ENCODE measurements at regions not wholly inside any gene's neighbourhood (a gene's known extent, or its start where the extent isn't known, plus 50 kb on each side); places are given as distances from the start of the nearest gene placed in this dataset.

DNA sequence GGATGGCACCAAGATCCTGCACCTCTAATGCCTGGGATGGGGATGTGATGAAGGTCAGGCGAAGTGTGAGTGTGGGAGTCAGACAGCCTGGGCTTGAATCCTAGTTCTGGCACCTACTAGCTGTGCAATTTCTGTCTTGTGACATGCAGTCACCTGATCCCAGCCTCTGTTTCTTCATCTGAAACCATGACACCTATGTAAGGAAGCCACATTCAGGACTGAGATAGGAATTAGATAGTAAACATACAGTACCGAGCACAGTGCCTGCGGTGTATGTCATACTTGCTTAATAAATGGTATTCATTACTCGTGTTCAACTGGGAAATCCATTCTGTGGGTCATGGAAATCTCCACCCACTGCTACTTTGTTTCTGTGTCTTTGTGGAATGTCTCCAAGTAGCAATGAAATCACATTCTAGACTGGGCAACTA, 140.6 kb upstream of the STC2 start:
- no peak for DNase-seq

DNA sequence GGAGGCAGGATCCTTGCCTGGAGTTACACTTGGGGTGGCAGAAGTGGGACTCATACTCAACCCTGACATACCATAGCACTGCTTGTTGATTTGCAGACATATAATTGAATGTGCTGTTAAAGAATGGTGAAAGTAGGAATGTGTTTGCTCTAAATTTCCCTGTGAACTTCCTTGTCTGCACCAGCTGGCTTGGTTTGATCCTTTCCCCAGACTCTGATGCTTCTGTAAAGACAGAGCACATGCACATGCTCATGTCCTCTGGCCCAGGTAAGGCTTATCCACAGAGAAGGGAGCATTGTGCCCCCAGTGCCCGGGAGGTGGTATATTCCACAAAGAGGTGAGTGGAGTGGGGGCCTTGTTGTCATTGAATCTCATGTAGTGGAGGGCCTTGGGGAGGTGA, 138.0 kb upstream of the STC2 start:
- no peak for DNase-seq

DNA sequence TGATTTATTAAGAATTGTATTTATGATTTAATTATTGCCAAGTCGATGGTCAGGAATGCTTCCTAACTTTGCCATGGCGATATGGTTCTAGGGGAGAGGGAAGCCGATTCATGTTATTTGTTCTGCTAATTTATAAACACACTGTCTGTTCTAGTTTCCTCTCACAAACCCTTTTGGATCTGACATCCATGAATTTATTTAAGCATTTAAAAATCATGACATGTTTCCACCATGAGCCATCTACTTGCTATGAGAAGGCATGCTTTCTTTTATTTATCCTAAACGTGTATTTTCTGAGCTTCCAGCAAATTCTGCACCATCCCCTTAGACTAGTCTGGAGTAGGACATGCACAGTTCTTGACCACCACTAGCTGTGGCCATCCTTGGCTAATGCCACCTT, 136.6 kb upstream of the STC2 start:
- DNase-seq: no peak

DNA sequence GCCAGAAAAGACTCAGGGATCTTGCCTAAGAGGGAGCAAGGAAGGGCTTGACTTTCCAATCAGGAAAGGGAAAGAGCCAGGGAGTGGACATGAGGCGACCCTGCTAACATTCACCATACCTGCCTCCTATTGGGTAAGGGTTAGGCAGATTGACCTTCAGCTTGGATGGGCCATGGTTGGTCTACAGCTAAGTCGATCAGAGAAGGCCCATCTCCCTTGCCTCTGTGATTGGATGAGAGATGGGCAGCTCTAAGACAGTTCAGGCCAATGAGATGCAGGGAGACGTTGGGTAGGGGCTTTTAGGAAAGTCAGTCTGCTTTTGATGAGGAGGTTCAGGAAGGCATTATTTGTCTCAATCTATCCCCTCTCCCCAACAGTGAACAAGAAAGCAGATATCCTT, 135.0 kb upstream of the STC2 start:
- no peak for DNase-seq

DNA sequence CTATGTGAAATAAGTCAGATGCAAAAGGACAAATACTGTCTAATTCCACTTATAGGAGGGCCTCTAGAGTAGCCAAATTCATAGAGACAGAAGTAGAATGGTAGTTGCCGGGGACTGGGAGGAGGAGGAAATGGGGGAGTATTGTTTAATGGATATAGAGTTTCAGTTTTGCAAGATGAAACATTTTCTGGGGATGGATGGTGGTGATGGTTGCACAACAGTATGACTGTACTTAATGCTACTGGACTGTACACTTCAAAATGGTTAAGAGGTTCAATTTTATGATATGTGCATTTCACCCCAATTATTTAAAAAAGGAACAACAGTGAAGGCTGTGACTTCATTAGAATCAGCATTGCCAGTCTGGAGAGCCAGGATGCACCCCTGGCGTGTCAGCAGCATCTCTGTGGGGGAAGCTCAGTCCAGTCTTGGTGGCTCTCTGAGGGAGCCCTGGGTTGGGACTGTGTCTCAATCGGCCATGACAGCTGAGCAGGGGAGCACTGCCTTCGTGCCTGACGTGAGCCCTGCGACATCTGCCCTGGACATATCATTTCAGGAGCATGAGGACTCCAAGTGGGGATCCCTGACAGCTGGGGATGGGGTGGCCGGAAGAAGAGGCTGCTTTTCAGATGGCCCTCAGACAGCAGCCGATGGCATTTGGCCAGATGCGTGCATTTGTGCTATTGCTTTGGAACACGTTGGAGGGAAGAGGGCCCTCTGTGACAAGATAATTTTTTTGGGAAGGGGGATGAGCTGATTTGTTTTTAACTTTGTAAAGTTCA, 130.8 kb upstream of the STC2 start:
- no peak for DNase-seq

DNA sequence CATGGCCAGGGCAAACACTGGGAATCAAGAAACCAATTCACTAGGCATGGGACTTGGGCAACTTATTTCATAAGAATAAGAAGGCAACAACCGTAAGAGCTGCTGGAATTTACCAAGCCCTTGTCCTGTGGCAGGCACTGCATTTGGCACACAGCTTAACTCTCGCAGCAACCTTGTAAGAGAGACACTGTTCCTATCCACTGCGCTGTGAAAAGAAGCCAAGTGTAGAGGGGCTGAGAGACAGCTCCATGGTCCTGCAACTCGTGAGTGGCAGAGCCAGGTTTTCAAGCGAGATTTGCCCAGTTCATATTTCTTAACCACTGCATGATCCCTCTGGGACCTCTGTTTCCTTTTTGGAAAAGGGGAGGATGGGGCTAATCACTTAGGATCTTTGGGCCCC, 129.3 kb upstream of the STC2 start:
- no peak for DNase-seq

DNA sequence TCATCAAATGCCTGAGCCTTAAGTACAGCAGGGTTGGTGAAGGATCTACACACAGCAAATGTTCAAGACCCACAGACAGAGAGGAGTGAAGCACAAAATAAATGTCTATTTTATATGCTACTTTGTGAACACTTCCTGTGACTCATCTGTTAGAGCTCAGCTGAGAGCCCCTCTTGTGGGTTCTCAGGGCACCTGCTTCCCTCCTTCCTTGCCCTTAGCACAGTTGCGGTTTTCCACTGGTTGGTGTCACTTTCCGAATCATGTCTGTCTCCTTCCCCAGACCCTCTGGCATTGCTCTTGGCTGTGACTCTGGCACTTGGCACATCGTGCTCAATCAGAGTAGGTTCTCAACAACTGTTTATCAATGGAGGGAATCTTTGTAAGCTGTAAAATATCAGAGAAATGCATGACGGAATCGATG, 128.5 kb upstream of the STC2 start:
- DNase-seq: no peak

DNA sequence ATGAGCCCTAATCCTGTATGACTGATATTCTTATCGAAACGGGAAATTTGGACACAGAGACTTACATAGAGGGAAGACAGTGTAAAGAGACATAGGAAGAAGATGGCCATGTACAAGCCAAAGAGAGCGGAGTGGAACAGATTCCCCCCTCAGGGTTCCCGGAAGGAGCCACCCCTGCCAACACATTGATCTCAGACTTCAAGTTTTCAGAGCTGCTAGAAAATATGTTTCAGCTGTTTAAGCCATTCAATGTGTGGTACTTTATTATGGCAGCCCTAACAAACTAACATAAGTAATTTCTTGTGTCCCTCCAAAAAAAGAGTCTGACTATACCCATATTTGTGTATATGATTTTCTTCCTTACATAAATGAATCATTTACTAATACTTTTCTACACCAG, 128.0 kb upstream of the STC2 start:
- DNase-seq: no peak

DNA sequence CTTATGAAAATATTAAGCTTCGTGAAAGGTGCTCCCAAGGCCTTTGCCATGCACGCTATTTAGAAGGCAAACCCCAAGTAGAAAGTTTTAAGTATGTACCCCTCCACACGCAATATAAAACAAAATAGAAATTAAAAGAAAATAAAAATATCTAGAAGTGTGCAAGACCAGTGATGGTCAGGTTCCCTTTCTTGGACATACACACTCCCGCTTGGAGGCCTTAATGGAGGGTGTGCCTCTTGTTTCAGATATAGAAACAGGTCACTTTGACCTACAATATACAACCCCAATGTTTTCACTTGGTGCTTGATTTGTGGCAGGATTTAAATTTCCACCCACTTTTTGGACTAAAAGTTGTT, 127.4 kb upstream of the STC2 start:
- no peak for DNase-seq

DNA sequence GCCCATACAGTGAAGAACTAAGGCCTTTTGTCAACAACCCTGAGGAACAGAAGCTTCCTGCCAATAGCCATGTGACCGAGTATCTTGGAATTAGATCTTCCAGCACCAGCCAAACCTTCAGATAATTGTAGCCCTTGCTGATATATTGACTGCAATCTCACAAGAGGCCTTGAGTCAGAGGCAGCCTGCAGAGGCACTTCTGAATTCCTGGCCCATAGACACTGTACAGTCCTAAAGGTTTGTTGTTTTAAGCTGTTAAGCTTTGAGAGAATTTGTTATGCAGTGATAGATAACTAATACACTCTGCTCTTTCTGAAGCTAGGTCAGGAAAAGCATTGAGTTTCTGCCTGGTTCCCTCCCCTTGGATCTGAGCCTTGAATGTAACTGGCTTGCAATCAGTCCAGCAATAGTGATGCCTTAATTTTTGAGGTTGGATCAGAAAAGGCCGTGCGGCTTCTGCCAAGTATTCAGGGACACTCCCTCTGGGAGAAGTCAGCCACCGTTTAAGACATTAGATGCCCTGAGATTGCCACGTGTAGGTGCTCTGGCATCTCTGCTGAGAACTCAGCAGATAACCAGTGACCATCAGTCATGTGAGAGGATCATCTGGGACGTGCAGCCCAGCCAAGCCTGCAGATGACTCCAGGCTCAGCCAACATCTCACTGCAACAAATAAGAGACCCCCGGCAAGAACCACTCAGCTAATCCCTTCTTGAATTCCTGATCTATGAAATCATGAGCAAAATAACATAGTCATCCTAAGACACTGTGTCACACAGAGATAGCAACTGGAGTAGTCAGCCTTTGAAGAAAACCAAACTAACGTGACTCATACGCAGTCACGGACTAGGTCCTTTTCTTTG, 126.8 kb upstream of the STC2 start:
- no peak for DNase-seq

DNA sequence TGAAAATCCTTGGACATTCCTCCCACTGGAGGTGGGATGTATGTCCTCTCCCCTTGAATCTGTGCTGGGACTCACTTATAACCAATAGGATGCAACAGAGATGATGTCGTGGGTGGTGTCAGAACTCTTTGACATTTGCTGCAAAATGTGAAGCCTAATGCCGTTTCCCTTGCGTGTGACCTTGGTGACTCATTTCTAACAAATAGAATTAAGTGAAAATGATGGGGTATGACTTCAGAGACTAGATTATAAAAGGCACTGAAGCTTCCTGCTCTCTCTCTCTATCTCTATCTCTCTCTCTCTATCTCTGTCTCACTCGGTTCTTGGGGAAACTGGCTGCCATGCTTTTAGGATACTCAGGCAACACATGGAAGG, 126.1 kb upstream of the STC2 start:
- no peak for DNase-seq

DNA sequence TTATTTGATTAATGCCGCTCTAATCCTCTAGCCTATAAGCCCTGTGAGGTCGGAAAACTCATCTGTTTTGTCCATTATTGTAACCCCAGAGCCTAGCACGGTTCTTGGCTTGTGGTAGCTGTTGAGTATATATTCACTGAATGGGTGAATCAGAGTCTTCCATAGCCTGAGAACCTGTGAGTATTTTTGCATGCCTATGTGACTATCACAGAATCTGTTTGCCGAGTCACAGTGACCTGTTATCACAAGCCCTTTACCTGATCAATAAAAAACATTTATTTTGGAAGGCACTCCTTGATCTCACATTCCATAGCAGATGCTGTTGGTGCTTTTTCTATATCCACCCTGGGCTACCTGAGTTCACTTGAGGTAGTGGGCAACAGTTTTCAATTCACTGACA, 125.0 kb upstream of the STC2 start:
- no peak for DNase-seq

DNA sequence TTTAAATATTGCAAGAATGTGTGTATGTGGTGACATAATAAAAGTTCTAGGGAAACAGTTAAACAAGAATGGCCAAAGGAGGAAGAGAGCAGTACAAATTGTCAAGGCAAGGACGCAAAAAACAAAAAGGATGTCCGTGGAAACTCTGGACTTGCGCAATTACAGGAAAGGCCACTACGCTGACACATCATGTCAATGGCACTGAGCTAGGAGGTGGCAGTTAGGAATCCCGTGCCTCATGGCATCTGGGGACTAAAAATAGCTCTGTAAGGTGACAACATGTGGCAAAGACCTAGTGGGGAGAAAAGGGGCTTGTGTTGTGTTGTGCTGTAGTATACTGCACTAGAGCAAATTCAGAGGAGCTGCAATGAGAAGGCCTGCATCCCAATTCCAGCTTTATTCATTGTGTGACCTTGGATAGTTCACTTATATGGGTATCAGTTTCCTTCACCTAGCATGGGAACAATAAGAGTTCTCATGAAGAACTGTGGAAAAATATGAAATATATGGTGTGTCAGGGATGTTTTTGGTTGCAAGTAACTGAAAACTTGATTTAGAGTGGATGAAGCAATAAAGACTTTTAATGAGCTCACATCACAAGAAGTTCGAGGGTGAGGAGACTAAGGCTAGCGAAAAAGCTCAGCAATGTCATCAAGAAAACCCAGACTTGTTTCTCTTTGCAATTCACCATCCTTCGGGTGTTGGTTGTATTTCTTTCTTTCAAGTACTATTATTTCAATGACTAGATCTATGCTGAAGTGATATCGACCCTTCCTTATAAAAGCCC, 124.1 kb upstream of the STC2 start:
- DNase-seq: peak in 1 of 56 donors; percentile 6

DNA sequence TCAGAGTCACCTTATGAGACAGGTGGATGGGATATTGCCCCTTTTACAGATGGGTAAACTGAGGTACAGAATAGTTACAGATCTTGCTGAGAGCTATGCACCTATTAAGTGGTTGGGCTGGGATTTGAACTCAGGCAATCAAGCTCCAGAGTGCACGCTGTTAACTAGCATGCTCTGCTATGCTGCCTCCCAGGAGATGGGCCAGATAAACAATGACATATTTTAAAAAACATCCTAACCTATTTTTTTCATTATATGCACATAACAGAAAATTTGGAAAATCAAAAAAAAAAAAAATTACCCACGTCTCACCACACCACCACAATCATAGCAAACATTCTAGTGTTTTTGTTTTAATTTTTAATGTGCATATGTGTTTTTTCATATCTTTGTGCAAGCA, 123.4 kb upstream of the STC2 start:
- DNase-seq: no peak

DNA sequence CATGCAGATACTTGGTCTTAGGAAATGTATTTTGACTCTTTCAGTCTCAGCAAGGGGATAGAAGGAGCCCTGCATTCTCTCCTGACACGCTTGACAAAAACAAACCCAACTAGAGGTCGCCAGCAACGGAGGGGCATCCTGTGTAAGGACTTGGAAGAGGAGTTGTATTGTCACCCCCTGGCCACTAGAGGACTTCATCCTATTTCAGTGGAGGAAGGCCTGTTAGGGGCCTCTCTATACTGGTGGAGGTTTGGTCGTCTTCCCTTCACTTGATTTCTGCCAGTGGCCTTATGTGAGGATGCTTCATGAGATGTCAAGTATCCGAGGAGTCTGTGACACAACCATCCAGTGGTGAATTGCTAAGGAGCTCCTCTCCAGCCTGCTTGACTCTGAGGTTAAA, 122.8 kb upstream of the STC2 start:
- peak in 3 of 56 donors; percentile 1 to 3 (median 2) for DNase-seq

DNA sequence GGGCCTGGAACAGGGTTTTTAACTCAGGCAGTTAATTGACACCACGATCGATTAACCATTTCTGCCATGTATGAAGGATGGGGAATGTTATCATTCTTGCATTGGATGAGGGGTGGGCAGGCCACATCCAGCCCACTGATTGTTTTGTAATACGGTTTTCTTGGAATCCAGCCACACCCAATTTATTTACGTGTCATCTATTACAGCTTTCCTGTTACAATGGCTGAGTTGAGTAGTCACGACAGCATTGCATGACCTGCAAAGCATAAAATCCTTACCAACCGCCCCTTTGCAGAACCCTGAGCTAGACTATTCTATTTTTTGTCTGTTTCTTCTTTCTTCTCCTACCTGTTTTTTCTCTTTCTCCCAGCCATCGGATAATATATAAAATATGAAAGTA, 122.0 kb upstream of the STC2 start:
- no peak for DNase-seq

DNA sequence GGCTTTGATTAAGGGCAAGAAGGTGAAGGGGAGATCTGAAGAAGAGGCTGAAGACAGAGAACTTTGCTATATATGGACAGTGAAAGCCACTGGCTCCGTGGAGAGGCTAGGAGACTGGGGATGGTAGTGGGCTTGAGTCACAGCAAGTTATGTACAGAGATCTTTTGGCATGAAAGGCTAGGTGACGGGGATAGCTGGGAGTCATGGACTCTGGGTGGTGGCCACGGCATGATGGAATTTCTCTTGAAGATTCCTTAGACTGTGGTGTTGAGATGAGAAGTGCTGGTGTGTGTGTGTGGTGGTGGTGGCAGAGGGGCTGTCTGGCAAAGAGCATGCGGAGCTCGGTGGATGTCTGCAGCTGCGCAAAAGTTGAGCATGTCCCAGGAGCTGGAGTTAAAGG, 120.6 kb upstream of the STC2 start:
- no peak for DNase-seq

DNA sequence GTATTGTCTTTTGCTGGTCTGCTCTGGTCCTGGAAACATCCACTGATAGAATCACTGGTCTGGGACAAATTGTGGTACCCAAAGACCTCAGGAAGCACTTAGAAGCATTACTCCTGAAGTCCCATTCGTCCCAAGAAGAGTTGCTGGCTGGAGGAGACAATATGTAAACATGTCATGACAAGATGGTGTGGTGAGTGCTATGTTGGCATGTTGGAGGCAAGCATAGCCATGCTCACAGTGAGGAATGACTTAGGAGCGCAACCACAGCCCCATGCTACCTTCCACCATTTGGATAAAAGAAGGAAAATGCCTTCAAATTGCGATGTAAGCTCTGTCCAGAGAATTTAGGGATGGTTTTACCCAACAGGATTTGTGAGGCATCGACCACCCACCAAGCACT, 115.8 kb upstream of the STC2 start:
- DNase-seq: no peak

DNA sequence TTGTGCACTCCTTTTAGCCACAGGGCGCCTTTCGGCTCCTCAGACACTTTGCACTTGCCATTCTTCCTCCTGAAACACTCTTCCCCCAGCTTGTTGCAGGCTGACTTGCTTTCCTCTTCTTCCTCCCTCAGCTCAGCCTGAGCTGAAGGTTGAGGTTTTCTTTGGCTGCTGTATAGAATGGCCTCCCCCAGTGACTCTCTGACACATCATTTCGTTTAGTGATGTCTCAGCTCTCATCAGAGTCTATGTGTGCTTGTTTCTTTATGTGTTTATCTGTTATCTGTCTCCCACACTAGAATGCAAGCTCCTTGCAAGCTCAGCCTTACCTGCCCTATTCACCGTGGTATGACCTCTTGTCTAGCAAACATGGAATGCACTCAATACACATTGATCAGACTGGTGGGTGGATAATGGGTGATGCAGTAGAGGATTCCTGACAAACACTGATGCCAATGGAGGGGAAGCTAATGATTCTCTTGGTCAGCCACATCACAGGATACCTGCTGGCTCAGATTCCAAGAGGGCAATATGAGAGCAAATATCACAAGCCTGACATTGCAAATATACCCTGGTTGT, 112.9 kb upstream of the STC2 start:
- DNase-seq: no peak

DNA sequence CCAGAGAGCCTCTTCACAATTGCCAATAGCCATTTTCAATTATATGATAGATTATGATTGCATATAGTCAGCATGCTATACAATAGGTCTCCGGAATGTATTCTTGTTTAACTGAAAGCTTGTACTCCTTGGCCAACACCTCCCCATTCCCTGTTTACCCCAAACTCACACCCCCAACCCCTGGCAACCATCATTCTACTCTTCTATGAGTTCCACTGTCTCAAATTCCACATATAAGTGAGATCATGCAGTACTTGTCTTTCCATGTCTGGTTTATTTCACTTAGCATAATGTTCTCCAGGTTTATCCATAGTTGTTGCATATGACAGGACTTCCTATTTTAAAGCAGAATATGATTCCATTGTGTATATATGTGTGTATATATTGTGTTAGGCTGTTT, 110.7 kb upstream of the STC2 start:
- DNase-seq: no peak

DNA sequence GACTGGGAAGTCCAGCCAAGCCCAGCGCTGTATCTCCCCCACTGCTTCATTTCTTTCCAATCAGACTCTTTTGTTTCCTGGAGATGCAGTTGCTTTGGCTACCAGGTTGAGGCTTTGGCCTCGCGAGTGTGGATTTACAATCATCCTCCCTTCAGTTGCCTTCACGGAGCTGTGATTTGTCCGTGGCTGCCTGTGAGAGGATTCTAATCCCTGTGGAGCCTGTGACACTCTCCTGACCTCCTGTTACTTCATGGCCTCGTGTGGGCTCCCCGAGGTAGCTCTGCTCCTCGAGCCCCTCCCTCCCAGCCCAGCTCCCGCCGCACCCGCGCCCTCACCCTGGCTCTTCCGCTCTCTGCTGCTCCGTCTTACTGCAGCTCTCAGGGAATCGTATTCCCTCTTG, 107.2 kb upstream of the STC2 start:
- peak in 1 of 56 donors; percentile 4 for DNase-seq

DNA sequence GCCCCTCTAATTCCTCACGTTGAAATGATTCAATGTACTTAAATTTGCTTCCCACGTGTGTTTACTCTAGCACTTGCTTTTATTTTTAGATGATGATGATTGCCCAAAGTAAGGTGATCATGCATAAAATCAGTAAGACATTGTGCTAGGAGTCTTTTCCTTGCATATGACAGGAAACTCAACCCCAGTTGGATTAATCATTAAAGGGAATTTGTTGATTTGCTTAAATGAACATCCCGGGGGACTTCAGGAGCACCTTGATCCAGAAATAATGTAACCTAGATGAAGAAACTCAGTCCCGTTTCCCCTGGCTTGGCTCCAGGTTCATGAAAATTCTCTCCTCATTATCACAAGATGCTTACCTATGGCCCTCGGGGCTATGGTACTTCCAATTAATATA, 106.1 kb upstream of the STC2 start:
- DNase-seq: no peak

All from nucleus accumbens (tissue), 56 donors.